CD4-positive, alpha-beta T cell (primary cell): ENCODE measurements at regions not wholly inside any gene's neighbourhood (a gene's known extent, or its start where the extent isn't known, plus 50 kb on each side); places are given as distances from the start of the nearest gene placed in this dataset.

ENCODE experiments used
- ATAC-seq: fragments of 200-7000 bp; cut with Tn5 transposase; one replicate; pipeline ENCODE4 v1.10.0; 2022; ENCODE audit warnings: mild to moderate bottlenecking; ENCODE audit not compliant: poor library complexity
- CTCF ChIA-PET: fragments of 350-600 bp; sonication (Branson Sonifier 250); formaldehyde crosslinking; loops from one replicate; lab custom pipeline; 2021; ENCODE audit warnings: antibody characterized with exemption, inconsistent platforms; lab: Charles Lee
- POLR2A ChIA-PET: fragments of 350-600 bp; sonication (Branson Sonifier 250); formaldehyde crosslinking; loops from one replicate; lab custom pipeline; 2021; ENCODE audit warnings: antibody characterized with exemption, inconsistent platforms; lab: Charles Lee
- DNase-seq, 14 experiments: peaks; one replicate each; pipeline ENCODE4 v3.0.0-alpha.2; 2013 to 2020; ENCODE audit warnings: mixed read lengths in 2 of 14
- H3K27ac ChIP-seq, 2 donors: one replicate each; pipeline versions ENCODE4 v1.5.1 to v1.7.0; 2013; ENCODE audit warnings: low read length in 2 of 2, low read depth in 1 of 2, mild to moderate bottlenecking in 1 of 2
- H3K27me3 ChIP-seq, 2 experiments: 1 replicate in 1 of 2; 2 replicates in 1 of 2; pipeline versions ENCODE4 v1.6.1 to v1.7.0; 2013; ENCODE audit warnings: low read length in 2 of 2, control low read depth in 1 of 2, mild to moderate bottlenecking in 1 of 2, moderate library complexity in 1 of 2; ENCODE audit not compliant: insufficient read depth in 2 of 2, control insufficient read depth in 1 of 2
- H3K36me3 ChIP-seq: one replicate; pipeline ENCODE4 v1.6.1; 2013; ENCODE audit warnings: low read length, control low read depth; ENCODE audit not compliant: insufficient read depth
- H3K4me1 ChIP-seq: one replicate; pipeline ENCODE4 v1.6.1; 2013; ENCODE audit warnings: low read length, control low read depth; ENCODE audit not compliant: insufficient read depth
- H3K4me3 ChIP-seq: one replicate; pipeline ENCODE4 v1.5.1; 2013; ENCODE audit warnings: mild to moderate bottlenecking, low read length, moderate library complexity
- H3K9me3 ChIP-seq, 2 experiments: 1 replicate in 1 of 2; 2 replicates in 1 of 2; pipeline versions ENCODE4 v1.6.1 to v1.7.0; 2013; ENCODE audit warnings: low read length in 2 of 2, mild to moderate bottlenecking in 2 of 2, control low read depth in 1 of 2, moderate library complexity in 1 of 2; ENCODE audit not compliant: control insufficient read depth in 1 of 2, insufficient read depth in 1 of 2
- H3K27ac Mint-ChIP-seq: one replicate; pipeline ENCODE4 v1.8.0; 2020; ENCODE audit warnings: mixed read lengths
- H3K27me3 Mint-ChIP-seq: one replicate; pipeline ENCODE4 v1.8.0; 2021; ENCODE audit warnings: mixed read lengths
- H3K36me3 Mint-ChIP-seq: one replicate; pipeline ENCODE4 v1.8.0; 2021; ENCODE audit warnings: low read depth, mixed read lengths
- H3K4me1 Mint-ChIP-seq: one replicate; pipeline ENCODE4 v1.8.0; 2021; ENCODE audit warnings: low read depth, mixed read lengths
- H3K4me3 Mint-ChIP-seq: one replicate; pipeline ENCODE4 v1.8.0; 2020; ENCODE audit warnings: mild to moderate bottlenecking, mixed read lengths
- H3K9me3 Mint-ChIP-seq: one replicate; pipeline ENCODE4 v1.8.0; 2020; ENCODE audit warnings: mixed read lengths
- CTCF ChIP-seq: fragments of 200-600 bp; IDR thresholded peaks from one replicate; pipeline ENCODE4 v1.8.0; 2022; ENCODE audit warnings: antibody characterized with exemption, mild to moderate bottlenecking
- intact Hi-C, 2 experiments: fragments of 100-400 bp; cut with DNase I in 1 of 2; cut with micrococcal nuclease in 1 of 2; formaldehyde crosslinking; loops; one replicate each; pipeline versions ENCODE4 v1.15.1 to v1.9.0; 2023 to 2025; cut with DNase I, micrococcal nuclease

GRCh38 chr4:81604683-81605218 is 133.0 kb upstream of the RASGEF1B start:
- intact Hi-C loops = loop anchor here in 1 of 2 experiments (5.0 kb wide), 2 partner anchors 47 to 53 kb away; no protein-coding TSS in a partner anchor
- CTCF ChIA-PET = no interaction called here
- TF ChIP-seq CTCF = no peak
- ATAC-seq (no peak), DNase-seq (no peak)
- no peak overlapping the region for H3K27ac Mint-ChIP-seq
- Histone ChIP-seq H3K27ac (no peak overlapping the region), H3K9me3 (no peaks in the 10 kb centered on the region), H3K4me3 (no peak overlapping the region), H3K4me1 (no peaks in the 10 kb centered on the region), H3K27me3 (peaks cover 0 to 3% of the 10 kb centered on the region in 2 experiments), H3K36me3 (no peaks in the 10 kb centered on the region)
- POLR2A ChIA-PET = no interaction called here
- H3K27me3 Mint-ChIP-seq = no peaks in the 10 kb centered on the region
- no peaks in the 10 kb centered on the region for H3K36me3 Mint-ChIP-seq
- H3K9me3 Mint-ChIP-seq = peaks cover 2% of the 10 kb centered on the region
- no peak overlapping the region for H3K4me3 Mint-ChIP-seq
- H3K4me1 Mint-ChIP-seq = peaks cover 9% of the 10 kb centered on the region

GRCh38 chr4:81602854-81603253 is 131.1 kb upstream of the RASGEF1B start:
- Mint-ChIP-seq H3K36me3 (no peaks in the 10 kb centered on the region), H3K9me3 (no peaks in the 10 kb centered on the region), H3K4me1 (peaks cover 9% of the 10 kb centered on the region), H3K4me3 (no peak overlapping the region), H3K27me3 (no peaks in the 10 kb centered on the region), H3K27ac (no peak overlapping the region)
- ChIA-PET POLR2A (no interaction called here), CTCF (no interaction called here)
- no peak for TF ChIP-seq CTCF
- H3K36me3 ChIP-seq = no peaks in the 10 kb centered on the region
- no peak overlapping the region for H3K27ac ChIP-seq
- no peaks in the 10 kb centered on the region for H3K4me1 ChIP-seq
- DNase-seq (no peak), ATAC-seq (no peak)
- intact Hi-C loops = loop anchor here in 1 of 2 experiments (5.0 kb wide), 2 partner anchors 46 to 54 kb away; no protein-coding TSS in a partner anchor
- H3K9me3 ChIP-seq = no peaks in the 10 kb centered on the region
- H3K4me3 ChIP-seq = no peak overlapping the region
- peaks cover 0 to 3% of the 10 kb centered on the region in 2 experiments for H3K27me3 ChIP-seq

GRCh38 chr4:81601358-81601694 is 129.6 kb upstream of the RASGEF1B start:
- TF ChIP-seq CTCF = no peak
- Mint-ChIP-seq H3K27ac (no peak overlapping the region), H3K9me3 (no peaks in the 10 kb centered on the region), H3K36me3 (no peaks in the 10 kb centered on the region), H3K27me3 (no peaks in the 10 kb centered on the region), H3K4me3 (no peak overlapping the region), H3K4me1 (no peaks in the 10 kb centered on the region)
- CTCF ChIA-PET = no interaction called here
- Histone ChIP-seq H3K9me3 (no peaks in the 10 kb centered on the region), H3K27ac (no peak overlapping the region), H3K27me3 (peaks cover 0 to 3% of the 10 kb centered on the region in 2 experiments), H3K4me3 (no peak overlapping the region), H3K36me3 (no peaks in the 10 kb centered on the region), H3K4me1 (no peaks in the 10 kb centered on the region)
- DNase-seq = no peak
- POLR2A ChIA-PET = no interaction called here
- intact Hi-C loops = loop anchor here in 1 of 2 experiments (5.0 kb wide), 2 partner anchors 44 to 56 kb away; no protein-coding TSS in a partner anchor
- no peak for ATAC-seq
